Activated CD4-positive, alpha-beta T cell treated with anti-CD3 and anti-CD28 coated beads, Interleukin-2, amount 50 U/mL, for 48 hours (primary cell): ENCODE measurements at regions not wholly inside any gene's neighbourhood (a gene's known extent, or its start where the extent isn't known, plus 50 kb on each side); places are given as distances from the start of the nearest gene placed in this dataset.

Experiments
- DNase-seq, 2 experiments: peaks; one replicate each; pipeline ENCODE4 v3.0.0-alpha.2; 2020

GRCh38 chr1:96340686-96341085, 380.9 kb upstream of the PTBP2 start:
- DNase-seq, result no peak

GRCh38 chr1:96346719-96347118, 374.9 kb upstream of the PTBP2 start:
- no peak for DNase-seq

GRCh38 chr1:96349896-96350295, 371.7 kb upstream of the PTBP2 start:
- DNase-seq, result no peak

- DNase-seq, result no peak
These were observed 368.9 kb upstream of the PTBP2 start for GRCh38 chr1:96352733-96353132.

- no peak for DNase-seq
These were observed 366.1 kb upstream of the PTBP2 start for GRCh38 chr1:96355521-96355920.

- DNase-seq, result no peak
These were observed 365.6 kb upstream of the PTBP2 start for GRCh38 chr1:96355961-96356360.

- no peak for DNase-seq
These were observed 364.3 kb upstream of the PTBP2 start for GRCh38 chr1:96357141-96357765.

GRCh38 chr1:96358057-96358456, 363.5 kb upstream of the PTBP2 start:
- DNase-seq, result no peak

GRCh38 chr1:96360036-96360795, 361.4 kb upstream of the PTBP2 start:
- no peak for DNase-seq

GRCh38 chr1:96361271-96361856, 360.2 kb upstream of the PTBP2 start:
- DNase-seq, result no peak

- no peak for DNase-seq
These were observed 359.6 kb upstream of the PTBP2 start for GRCh38 chr1:96361961-96362360.

GRCh38 chr1:96362623-96363022, 359.0 kb upstream of the PTBP2 start:
- no peak for DNase-seq

- no peak for DNase-seq
These were observed 357.8 kb upstream of the PTBP2 start for GRCh38 chr1:96363826-96364225.

- DNase-seq, result no peak
These were observed 357.0 kb upstream of the PTBP2 start for GRCh38 chr1:96364576-96364975.

GRCh38 chr1:96365076-96365475, 356.5 kb upstream of the PTBP2 start:
- no peak for DNase-seq

GRCh38 chr1:96365596-96366390, 355.8 kb upstream of the PTBP2 start:
- no peak for DNase-seq

- DNase-seq, result no peak
These were observed 355.1 kb upstream of the PTBP2 start for GRCh38 chr1:96366516-96366915.

- DNase-seq, result no peak
These were observed 353.8 kb upstream of the PTBP2 start for GRCh38 chr1:96367791-96368190.

GRCh38 chr1:96370757-96371156, 350.8 kb upstream of the PTBP2 start:
- DNase-seq, result no peak

- DNase-seq, result no peak
These were observed 348.7 kb upstream of the PTBP2 start for GRCh38 chr1:96372881-96373280.

- no peak for DNase-seq
These were observed 347.4 kb upstream of the PTBP2 start for GRCh38 chr1:96374076-96374762.

GRCh38 chr1:96376846-96377245, 344.7 kb upstream of the PTBP2 start:
- DNase-seq, result no peak

- no peak for DNase-seq
These were observed 337.0 kb upstream of the PTBP2 start for GRCh38 chr1:96384611-96385010.
